Ishikawa (cell line): ENCODE measurements at regions not wholly inside any gene's neighbourhood (a gene's known extent, or its start where the extent isn't known, plus 50 kb on each side); places are given as distances from the start of the nearest gene placed in this dataset.

Experiments
- CEBPB ChIP-seq: IDR thresholded peaks from 2 replicates; pipeline ENCODE4 v1.6.1; 2012
- CREB1 ChIP-seq: IDR thresholded peaks from 2 replicates; pipeline ENCODE4 v1.6.1; 2012; ENCODE audit warnings: low read depth
- EGR1 ChIP-seq: IDR thresholded peaks from 2 replicates; pipeline ENCODE4 v1.6.1; 2012
- EP300 ChIP-seq: IDR thresholded peaks from 2 replicates; pipeline ENCODE4 v1.6.1; 2012; ENCODE audit warnings: borderline replicate concordance
- FOXM1 ChIP-seq: IDR thresholded peaks from 2 replicates; pipeline ENCODE4 v1.6.1; 2012; ENCODE audit warnings: low read depth, borderline replicate concordance
- NFIC ChIP-seq: IDR thresholded peaks from 2 replicates; pipeline ENCODE4 v1.6.1; 2012
- RAD21 ChIP-seq: IDR thresholded peaks from 2 replicates; pipeline ENCODE4 v1.6.1; 2012; ENCODE audit warnings: low read depth
- TAF1 ChIP-seq: IDR thresholded peaks from 2 replicates; pipeline ENCODE4 v1.6.1; 2012; ENCODE audit warnings: low read depth, mild to moderate bottlenecking
- TCF12 ChIP-seq: IDR thresholded peaks from 2 replicates; pipeline ENCODE4 v1.6.1; 2012; ENCODE audit warnings: low read depth
- TEAD4 ChIP-seq: IDR thresholded peaks from 2 replicates; pipeline ENCODE4 v1.6.1; 2012
- YY1 ChIP-seq: IDR thresholded peaks from 2 replicates; pipeline ENCODE4 v1.6.1; 2012; ENCODE audit warnings: low read depth
- ZBTB7A ChIP-seq: IDR thresholded peaks from 2 replicates; pipeline ENCODE4 v1.6.1; 2012; ENCODE audit warnings: low read depth
- TF ChIP-seq, protein P1 (sequence below): IDR thresholded peaks from 2 replicates; pipeline ENCODE4 v1.6.1; 2012
- TF ChIP-seq, protein P2 (sequence below): IDR thresholded peaks from 2 replicates; pipeline ENCODE4 v1.6.1; 2012
- TF ChIP-seq, protein P3 (sequence below): IDR thresholded peaks from 2 replicates; pipeline ENCODE4 v1.6.1; 2012; ENCODE audit warnings: low read depth, mild to moderate bottlenecking

GRCh38 chrX:15107367-15107988 lies 162.4 kb downstream of the ASB9 start:
- TF ChIP-seq, protein P1, sequence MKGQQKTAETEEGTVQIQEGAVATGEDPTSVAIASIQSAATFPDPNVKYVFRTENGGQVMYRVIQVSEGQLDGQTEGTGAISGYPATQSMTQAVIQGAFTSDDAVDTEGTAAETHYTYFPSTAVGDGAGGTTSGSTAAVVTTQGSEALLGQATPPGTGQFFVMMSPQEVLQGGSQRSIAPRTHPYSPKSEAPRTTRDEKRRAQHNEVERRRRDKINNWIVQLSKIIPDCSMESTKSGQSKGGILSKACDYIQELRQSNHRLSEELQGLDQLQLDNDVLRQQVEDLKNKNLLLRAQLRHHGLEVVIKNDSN: no peak
- TF ChIP-seq, protein P2, sequence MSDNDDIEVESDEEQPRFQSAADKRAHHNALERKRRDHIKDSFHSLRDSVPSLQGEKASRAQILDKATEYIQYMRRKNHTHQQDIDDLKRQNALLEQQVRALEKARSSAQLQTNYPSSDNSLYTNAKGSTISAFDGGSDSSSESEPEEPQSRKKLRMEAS: no peak
- no peak for TF ChIP-seq NFIC
- no peak for TF ChIP-seq CREB1
- no peak for TF ChIP-seq TCF12
- no peak for TF ChIP-seq TEAD4
- no peak for TF ChIP-seq CEBPB
- no peak for TF ChIP-seq YY1
- no peak; the same call in 1 of the 2 replicates for TF ChIP-seq RAD21

DNA sequence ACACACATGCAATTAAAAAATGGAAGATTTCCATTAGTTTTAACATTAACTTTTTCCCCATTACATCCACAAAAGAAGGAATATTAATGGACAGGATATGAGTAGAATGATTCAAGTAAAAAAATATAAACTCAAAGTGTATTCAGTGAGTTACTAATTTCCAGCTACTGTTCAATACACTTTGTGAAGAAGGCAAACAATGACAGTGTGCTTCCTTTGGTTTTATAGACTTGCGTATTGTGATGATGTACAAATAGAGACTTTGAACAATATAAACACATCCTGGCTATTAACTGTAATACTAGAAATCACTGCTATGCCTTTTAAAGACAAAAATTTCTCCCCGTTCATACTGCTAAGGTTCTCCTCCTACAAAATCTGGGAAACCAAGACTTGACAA lies 171.4 kb downstream of the ASB9 start:
- TF ChIP-seq EGR1 (no peak), CEBPB (no peak), YY1 (no peak), FOXM1 (no peak), RAD21 (no peak), CREB1 (no peak), EP300 (no peak)
- TF ChIP-seq, protein P3, sequence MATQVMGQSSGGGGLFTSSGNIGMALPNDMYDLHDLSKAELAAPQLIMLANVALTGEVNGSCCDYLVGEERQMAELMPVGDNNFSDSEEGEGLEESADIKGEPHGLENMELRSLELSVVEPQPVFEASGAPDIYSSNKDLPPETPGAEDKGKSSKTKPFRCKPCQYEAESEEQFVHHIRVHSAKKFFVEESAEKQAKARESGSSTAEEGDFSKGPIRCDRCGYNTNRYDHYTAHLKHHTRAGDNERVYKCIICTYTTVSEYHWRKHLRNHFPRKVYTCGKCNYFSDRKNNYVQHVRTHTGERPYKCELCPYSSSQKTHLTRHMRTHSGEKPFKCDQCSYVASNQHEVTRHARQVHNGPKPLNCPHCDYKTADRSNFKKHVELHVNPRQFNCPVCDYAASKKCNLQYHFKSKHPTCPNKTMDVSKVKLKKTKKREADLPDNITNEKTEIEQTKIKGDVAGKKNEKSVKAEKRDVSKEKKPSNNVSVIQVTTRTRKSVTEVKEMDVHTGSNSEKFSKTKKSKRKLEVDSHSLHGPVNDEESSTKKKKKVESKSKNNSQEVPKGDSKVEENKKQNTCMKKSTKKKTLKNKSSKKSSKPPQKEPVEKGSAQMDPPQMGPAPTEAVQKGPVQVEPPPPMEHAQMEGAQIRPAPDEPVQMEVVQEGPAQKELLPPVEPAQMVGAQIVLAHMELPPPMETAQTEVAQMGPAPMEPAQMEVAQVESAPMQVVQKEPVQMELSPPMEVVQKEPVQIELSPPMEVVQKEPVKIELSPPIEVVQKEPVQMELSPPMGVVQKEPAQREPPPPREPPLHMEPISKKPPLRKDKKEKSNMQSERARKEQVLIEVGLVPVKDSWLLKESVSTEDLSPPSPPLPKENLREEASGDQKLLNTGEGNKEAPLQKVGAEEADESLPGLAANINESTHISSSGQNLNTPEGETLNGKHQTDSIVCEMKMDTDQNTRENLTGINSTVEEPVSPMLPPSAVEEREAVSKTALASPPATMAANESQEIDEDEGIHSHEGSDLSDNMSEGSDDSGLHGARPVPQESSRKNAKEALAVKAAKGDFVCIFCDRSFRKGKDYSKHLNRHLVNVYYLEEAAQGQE: no peak

DNA sequence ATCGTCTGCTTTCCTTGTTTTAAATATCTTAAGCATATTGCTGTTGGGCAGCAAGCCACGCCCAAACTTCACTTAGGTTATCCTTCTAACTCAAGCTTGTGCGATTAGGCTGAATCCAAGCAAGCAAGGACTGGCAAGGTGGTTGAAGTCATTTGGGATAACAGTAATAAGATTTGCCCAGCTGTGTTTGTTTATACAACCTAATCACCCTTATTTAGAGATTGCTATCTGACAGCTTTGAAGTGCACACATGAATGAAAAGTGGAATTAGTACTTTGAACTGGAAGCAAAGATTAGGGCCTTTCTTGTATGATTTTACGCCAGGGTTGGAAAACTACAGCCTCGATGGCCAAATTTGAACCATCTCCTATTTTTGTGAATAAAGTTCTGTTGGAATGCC lies 182.1 kb downstream of the ASB9 start:
- TF ChIP-seq ZBTB7A (no peak), TAF1 (no peak)
- TF ChIP-seq, protein P2: no peak
- TF ChIP-seq, protein P3: no peak

GRCh38 chrX:15073313-15073712 lies 196.6 kb downstream of the ASB9 start:
- TF ChIP-seq EP300 (no peak), YY1 (no peak), EGR1 (no peak), ZBTB7A (no peak), TEAD4 (no peak), CEBPB (no peak), TCF12 (no peak), CREB1 (no peak), NFIC (no peak), RAD21 (no peak), TAF1 (no peak), FOXM1 (no peak)
- TF ChIP-seq, protein P3: no peak
- TF ChIP-seq, protein P2: no peak
- TF ChIP-seq, protein P1: no peak
